Germinal center (tissue), 1 donor: ENCODE measurements at regions not wholly inside any gene's neighbourhood (a gene's known extent, or its start where the extent isn't known, plus 50 kb on each side); places are given as distances from the start of the nearest gene placed in this dataset.

ENCODE experiments used
- DNase-seq: peaks from one replicate; pipeline ENCODE4 v3.0.0; 2012; ENCODE audit warnings: mixed read lengths, low spot score

DNA sequence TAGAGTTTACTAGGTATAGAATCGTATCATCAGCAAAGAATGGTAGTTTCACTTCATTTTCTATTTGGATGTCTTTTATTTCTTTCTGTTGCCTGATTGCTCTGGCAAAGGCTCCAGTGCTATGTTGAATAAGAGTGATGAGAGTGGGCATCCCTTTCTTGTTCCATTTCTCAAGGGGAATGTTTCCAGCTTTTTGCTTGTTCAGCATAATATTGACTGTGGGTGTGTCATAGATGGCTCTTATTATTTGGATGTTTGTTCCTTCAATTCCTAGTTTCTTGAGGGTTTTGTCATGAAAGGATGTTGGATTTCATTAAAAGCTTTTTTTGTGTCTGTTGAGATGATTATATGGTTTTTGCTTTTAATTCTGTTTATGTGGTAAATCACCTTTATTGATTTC, 1114.5 kb downstream of the RAPGEF2 start:
- no peak for DNase-seq

DNA sequence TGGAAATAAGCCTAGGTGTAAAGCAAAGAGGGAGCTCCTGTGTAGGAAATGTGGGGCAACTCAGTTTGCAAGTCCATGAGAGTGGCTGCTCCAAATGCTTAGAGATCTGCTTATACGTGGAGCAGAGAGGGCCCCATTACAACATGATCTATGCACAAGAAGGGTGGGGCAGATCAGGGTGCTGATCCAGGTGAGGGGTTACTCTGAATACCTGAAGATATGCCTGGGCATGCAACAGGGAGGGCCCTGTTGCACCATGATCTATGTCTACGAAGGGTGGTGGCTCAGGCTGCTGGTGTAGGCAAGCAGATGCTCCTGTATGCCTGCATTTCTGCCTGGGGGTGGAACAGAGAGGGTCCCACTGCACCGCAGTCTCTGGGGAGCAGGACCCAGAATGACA, 1121.2 kb downstream of the RAPGEF2 start:
- DNase-seq = no peak

DNA sequence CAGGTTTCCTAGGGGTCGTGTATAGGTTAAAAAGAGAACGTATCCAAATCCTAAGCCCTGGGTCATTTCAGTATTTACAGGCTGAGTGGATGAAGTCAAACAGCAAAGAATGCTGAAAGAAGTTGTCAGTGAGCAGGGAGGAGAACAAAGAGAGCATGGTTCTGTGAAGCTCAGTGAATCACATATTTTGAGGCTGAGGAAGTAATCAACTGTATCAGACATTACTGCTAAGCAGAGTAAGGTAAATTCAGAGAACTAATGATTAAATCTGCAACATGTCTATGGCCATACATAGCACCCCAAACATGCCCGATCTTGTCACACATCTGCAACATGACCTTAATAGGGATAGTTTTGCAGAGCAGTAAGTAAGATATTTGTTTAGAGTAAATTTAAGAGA, 1130.3 kb downstream of the RAPGEF2 start:
- DNase-seq = no peak

DNA sequence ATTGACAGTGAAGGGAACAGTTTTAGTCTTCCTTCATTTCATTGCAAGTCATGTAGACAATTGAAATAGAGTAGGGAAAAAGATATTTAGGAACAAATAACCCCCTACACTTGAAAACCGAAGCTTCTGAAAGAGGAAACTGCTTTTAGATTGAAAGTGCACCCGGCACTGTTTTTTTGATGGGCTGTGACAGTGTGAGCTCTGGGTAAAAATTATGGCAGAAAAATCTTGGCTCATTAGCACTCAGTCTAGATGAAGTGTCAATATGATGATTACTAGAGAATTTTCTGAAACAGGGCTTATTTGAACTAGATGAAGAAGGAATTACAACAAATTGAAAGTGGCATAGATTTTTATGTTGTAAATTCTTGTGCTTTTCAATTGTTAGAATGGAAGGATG, 1132.4 kb downstream of the RAPGEF2 start:
- DNase-seq = no peak

DNA sequence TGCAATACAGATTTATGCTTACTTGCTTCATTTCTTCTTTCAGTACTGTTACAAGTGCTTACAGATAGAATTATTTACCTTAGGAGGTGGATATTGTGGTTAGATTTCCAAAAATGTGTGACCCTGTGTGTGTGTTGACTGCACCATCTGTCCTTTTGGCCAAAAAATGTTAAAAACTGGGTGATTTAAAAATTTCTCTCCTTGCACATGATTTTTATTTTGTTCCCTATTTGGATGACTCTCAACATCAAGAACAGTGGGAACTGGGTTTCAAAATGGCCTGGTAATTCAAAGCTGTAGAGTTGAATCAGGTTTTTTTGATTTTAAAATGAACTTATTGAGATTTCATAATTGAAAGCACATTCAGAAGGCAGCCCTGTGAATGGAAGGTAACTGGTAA, 1132.9 kb downstream of the RAPGEF2 start:
- DNase-seq = no peak

DNA sequence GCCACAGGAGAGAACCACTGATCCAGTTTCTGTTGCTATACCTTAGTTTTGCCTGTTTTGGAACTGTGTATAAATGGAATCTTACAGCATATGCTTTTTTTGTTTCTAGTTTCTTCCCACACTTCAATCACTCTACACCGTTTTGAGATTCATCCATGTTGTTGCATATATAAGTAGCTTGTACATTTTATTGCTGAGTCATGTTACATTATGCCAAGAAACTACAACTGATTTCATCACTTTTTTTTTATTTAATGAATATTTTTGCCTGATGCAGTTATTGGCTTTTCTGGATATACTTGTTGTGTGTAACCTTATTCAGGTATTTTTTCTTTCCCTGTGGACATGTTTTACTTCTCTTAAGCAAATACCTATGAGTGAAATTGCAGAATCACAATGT, 1135.9 kb downstream of the RAPGEF2 start:
- DNase-seq = no peak

DNA sequence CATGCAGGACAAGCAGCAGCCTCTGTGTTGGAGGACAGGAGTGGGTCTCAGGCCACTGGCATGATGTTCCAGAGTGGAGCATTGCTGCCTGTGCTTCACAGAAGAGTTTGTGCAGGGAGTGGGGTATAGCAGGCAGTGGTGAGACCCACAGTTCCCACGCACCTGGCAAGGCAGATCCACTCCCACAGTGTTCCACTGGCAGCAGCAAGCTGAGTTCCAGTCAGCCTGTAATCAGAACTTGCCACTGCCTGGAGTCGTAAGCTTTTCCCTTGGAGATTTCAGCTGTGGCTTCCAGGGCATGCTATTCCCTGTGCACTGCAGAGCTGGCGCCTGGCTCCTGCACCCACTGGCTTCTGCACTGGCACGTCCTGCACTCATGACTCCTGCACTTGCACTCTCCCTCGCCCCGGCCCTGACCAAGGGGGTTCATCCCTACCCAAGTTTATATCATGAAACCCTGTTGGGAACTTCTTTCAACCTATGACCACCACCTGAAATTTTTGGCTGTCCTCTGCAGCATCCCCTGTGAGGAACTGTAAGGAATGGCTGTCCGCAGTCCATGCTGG, 1144.3 kb downstream of the RAPGEF2 start:
- no peak for DNase-seq

DNA sequence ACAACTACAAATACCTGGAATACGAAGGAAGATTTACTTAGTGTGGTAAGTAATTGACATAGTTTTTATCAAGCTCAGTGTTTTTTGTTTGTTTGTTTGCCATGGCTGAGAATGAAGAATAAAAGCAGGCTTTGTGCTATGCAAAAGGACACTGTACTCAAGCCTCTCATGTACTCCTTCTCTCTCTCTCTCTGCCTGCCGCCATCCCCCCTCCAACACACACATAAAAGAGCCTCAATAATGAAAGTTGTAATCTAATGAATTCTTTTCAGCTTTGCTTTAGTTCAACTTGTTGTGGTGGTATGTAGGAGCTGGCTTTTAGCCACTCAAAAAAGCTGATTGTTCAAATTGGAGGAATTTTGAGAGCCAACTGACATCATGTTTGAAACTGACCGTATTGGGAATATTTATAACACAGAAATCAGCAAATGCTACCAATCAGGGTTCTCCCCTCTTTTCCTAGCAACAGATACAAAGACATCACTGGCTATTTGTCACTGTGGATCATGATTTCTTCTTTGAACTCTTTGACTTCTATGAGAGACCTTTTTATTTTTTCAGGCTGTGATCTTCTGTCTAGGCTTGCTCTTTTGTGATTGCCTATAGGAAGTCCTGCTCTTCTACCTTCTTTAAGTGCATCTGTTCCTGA, 1148.8 kb downstream of the RAPGEF2 start:
- DNase-seq = no peak

DNA sequence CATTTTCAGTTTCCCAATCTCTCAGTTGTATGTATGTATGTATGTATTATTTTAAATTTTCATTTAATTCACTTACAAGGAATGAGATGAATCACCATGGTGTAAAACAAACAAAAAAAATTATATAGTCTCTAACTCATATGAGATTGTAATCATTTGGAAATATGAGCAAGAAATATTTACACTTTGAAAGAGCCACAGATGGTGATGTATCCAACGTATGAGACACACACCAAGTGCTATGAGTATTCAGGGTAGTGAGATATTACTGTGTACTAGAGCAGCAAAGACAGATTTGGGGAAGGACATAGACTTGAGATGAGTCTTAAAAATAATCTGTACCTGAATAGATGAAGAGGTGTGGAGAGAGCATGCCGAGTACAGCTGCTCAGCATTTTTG, 1154.4 kb downstream of the RAPGEF2 start:
- DNase-seq = no peak

DNA sequence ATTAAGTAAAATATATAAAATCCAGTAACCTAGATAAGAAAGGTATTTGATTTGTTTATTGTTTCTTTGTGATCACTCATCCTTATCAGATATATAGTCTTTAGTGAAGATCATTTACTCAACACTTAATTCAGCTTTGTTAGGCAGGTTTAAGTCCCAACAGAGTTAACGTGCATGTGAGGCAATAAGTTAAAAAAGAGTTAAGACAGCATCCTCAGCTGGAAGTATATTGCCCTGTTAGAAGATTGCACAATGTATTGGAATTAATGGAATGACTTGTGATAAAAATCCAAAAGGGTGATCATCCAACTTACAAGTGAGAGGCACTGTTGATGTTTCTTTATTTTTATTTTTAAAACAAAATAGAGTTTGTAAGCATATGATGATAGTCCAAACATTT, 1162.1 kb downstream of the RAPGEF2 start:
- DNase-seq = no peak

DNA sequence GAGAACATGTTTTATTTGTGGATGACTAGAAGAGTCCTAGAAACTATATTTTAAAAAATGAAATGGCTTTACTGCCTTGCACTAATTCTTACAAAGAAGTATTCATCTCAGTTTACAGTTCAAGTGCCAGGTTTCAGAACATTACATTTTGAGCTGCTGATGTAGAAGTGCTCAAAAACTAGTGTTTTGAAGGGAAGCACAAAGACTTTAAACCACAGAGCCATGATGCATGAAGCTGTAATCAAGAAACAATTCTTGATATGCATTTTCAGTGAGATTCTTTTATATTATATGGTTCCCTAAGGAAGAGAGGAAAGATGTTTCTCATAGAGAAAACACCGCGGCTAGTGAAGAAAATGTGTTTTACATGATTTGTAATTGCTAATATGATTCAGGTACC, 1163.0 kb downstream of the RAPGEF2 start:
- DNase-seq = no peak

DNA sequence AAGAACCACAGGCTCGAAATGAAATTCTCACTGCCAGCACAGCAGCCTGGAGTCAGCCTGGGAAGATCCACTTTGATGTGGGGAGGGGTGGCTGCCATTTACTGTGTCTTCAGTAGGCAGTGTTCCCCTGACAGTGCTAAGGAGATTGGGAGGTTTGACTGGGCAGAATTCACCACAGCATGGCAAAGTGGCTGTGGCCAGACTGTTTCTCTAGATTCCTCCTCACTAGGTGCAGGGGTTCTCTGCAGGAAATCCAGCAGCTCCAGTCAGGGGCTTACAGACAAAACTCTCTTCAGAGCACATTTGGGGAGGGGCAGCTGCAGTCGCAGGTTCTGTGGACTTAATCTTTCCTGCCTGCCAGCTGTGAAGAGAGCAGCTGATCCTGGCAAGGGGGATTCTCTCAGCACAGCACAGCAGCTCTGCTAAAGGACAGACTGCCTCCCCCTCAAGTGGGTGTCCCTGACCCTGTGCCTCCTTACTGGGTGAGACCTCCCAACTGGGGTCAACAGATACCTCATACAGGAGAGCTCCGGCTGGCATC, 1174.0 kb downstream of the RAPGEF2 start:
- no peak for DNase-seq

DNA sequence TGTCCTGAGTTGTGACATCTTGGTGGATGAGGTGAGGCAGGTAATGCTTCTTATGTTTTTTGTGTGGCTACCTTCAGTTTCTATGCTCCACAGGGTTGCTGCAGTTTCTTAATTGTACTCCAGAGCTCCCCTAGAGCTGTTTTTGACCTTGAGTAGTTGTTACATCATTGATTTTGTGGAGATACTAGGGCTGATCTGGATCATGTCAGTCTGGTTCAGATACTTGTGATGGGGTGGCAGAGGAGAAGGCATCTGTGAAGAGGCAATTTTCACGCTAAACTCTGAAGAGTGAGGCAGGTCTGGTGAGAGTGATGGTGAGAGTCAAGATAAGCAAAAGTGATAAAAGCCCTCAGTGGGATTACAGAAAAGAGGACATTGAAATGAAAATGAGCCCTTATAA, 1180.2 kb downstream of the RAPGEF2 start:
- no peak for DNase-seq

DNA sequence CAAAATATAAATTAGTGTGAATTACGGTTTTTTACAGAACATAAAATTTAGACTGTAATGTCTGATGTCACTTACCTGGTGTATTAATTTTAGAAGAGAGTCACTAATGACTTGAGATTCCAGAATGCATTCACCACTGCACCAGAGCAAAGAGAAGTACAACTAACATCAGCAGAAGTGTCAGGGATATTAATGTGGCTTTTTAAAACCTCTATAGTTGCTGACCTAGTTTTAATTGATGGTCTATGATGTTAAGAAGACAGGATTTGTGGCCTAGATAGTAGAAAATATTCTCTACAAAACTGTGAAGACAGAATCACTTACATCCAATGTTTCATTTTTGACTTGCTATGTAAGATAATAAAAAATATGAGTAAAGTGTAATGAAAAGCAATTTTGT, 1181.6 kb downstream of the RAPGEF2 start:
- no peak for DNase-seq

DNA sequence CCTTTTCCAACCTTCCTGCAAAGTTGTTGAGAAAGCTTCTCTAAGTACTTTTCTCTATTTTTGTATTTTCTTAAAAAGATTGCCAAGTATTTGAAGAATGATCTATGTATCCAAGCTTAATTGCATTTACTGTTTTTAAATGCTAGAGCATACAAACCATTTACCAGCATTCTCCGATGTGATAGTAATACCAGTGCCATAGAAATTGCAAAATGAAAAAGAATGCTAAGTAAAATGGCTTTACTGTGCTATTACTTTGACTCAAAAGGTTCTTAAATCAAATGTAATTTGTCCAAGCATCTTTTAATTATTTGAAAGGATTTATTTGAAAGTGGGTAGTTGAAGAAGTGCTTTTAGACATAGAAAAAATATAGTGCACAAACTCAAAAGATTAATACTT, 1183.2 kb downstream of the RAPGEF2 start:
- DNase-seq = no peak

DNA sequence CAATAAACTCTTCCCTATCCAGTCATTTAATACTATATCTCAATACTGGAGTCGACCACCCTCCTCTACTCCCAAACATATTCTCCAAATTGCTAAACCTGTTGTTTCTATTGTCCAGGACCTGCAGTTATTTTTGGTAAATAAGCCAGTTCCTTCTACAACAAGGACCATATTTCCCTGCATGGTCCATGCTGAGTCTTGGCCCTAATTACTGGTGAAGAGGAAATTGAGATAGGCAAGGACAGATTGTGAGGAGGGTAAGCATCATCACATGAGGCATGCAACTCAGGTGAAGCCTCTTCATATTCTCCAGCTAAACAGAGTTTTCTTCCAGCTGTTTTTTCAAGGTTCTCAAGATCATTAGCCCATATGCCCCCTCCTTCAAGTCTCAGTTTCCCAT, 1193.6 kb downstream of the RAPGEF2 start:
- no peak for DNase-seq

DNA sequence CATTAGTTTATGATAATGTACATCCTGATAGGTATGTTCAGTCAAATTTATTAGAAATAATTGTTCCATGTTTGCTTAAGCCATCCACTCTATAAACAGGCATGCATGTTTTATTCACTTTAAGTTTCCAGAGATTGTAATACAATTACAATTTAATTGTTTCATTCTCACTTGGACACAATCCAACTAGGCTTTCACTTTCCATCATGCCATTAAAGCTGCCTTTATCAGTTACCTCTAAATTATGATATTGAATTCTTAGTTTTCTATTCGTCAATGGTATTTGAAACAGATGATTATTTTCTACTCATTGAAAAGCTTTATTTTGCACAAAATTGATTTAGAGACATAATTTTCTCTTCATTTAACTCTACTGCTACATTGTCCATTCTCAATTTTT, 1196.3 kb downstream of the RAPGEF2 start:
- no peak for DNase-seq

DNA sequence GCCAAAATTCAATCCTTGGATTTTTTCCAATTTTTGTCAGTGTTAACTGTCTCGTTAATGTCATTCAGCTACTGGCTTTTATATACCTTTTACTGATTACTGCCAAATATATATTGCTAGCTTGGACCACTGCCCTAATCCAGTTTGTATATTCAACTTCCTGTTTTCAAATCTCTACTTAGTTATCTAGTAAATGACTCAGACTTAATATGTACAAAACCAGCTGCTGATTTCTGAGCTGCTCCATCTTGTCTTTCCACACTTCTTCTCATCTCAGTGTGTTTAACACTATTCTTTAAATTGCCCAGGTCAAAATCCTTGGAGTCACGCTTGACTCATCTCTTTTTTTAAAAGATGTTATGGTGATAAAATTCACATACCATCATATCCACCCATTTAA, 1196.7 kb downstream of the RAPGEF2 start:
- DNase-seq = no peak

DNA sequence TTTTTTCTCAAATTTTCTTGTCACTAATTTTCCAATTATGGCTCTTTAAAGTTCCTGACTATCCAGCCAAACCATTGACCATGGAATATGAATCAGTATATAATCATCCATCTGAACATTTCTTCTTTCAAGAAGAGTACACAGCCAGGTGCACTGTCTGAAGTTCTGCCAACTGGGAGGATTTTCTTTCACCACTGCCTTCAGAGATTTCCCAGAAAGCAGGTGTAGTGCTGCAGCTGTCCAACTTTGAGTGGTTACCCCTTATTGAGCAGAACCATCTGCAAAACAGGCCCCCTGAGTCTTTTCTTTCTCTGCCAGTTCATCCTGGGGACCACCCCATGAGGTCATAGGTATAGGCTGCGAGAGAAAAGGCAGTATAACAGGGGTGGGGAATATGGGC, 1213.2 kb downstream of the RAPGEF2 start:
- no peak for DNase-seq

DNA sequence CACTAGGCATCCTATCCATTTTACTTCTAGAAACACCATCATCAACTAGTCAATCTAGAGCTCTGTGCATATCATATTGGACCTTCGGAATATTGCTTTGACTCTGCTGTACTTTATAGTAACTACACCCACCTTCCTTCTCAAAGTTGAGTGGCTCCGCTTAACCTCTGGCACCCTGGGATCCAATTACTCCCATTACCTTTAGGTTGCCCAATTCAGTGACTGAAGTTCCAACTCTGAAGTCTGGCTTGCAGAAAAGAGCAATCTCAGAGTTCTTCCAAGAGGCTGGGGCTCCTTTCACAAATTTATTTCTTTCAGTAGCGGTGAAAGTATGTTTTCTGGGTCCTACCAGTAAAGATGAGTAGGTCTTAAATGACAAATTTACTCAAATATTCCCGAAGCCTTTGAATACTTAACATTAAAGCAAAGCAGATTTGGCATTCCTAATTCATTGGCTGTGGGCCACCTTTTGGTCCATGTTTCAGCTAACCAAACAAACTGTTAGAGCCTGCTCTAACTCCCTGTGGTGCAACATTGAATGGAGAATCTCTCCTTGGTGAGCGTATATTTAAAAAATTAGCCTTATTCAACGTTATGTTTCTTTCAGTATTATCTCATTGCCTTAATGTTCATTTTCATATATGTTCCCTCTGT, 1215.8 kb downstream of the RAPGEF2 start:
- DNase-seq = no peak

DNA sequence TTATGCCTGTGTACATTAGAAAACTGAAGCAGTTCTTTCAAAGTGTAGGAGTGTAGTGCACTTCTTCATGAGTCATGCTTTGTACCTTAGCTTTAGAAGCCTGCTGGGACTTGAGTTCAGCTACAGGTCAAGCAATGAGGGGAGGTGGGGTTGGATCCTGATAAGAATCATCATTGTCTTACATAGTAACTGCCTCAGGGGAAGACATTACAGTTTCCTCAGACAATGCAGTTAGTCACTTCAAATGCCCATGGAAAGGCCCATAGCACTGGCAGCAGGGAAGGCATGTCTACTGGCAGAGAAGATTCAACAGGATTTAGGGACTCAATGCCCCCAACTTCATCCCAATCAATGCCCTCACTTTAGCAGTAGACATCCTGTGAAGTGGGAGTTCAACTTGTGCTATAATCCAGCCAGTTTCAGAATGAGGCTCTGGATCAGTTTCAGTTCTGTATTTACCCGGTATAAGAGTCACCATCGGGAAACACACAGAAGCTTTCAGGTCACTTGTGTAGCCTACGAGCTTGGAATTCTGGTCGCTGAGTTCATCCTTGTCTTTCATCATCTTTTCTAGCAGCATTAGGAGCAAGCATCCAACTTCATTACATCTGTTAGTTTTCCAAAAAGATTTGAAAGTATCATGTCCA, 1216.5 kb downstream of the RAPGEF2 start:
- DNase-seq = no peak

DNA sequence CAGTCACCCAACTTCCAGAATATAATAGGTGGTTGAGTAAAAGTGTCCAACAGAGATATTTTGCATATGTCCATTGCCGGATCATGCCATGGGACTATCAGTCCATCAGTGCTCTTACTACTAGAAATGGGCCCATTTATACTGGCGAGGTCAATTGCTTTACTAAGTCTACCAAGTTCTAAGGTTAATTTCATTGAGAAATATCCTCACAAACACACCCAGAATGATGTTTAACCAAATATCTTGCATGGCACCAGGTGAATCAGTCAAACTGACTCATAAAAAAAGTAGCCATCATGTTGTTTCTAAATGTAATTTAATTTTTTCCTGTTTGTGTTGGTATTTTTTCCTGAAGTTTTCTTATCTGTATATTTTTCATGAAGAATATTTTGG, 1217.0 kb downstream of the RAPGEF2 start:
- no peak for DNase-seq

DNA sequence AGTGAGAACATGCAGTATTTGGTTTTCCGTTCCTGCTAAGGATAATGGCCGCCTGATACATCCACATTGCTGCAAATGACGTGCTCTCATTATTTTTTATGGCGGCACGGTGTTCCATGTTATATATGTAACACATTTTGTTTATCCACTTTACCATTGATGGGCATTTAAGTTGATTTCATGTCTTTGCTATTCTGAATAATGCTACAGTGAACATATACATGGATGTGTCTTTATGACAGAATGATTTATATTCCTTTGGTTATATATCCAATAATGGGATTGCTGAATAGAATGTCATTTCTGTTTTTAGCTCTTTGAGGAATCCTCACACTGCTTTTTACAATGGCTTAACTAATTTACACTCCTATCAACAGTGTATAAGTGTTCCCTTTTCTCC, 1223.2 kb downstream of the RAPGEF2 start:
- no peak for DNase-seq
